Prostate gland (tissue), 2 donors: ENCODE measurements at regions not wholly inside any gene's neighbourhood (a gene's known extent, or its start where the extent isn't known, plus 50 kb on each side); places are given as distances from the start of the nearest gene placed in this dataset.
"Not testable (repeated sequence)": the region's sequence is repeated elsewhere in the genome, so short reads cannot be mapped to it uniquely, and the experiment has no call there.

Source experiments
- DNase-seq: peaks from one replicate; pipeline ENCODE4 v3.0.0-alpha.2; 2019; ENCODE audit warnings: low spot score
- H3K27ac ChIP-seq, 2 donors: fragments of 200-600 bp; sonication (generic); 2 replicates each; pipeline ENCODE4 v1.5.1; 2017 to 2019
- H3K27me3 ChIP-seq: fragments of 200-600 bp; sonication (generic); replicated peaks from 2 replicates; pipeline ENCODE4 v1.5.1; 2019; ENCODE audit not compliant: insufficient read depth
- H3K36me3 ChIP-seq, 2 donors: fragments of 200-600 bp; sonication (generic); 1 replicate in 1 of 2; 2 replicates in 1 of 2; pipeline versions ENCODE4 v1.5.1 to v1.8.1; 2017 to 2019
- H3K4me1 ChIP-seq: fragments of 200-600 bp; sonication (generic); replicated peaks from 2 replicates; pipeline ENCODE4 v1.5.1; 2019
- H3K4me3 ChIP-seq, 2 donors: fragments of 200-600 bp; sonication (generic); 2 replicates each; pipeline ENCODE4 v1.5.1; 2017 to 2019
- H3K9me3 ChIP-seq: fragments of 200-600 bp; sonication (generic); 2 replicates; pipeline ENCODE4 v1.5.1; 2017
- CTCF ChIP-seq, 4 experiments: fragments of 200-600 bp in 2 of 4; fragments of 450-650 bp in 2 of 4; sonication (generic) in 2 of 4; IDR thresholded peaks; 1 replicate in 3 of 4; 2 replicates in 1 of 4; pipeline ENCODE4 v1.5.1; 2016 to 2019; ENCODE audit warnings: antibody characterized with exemption in 4 of 4, mild to moderate bottlenecking in 2 of 4, moderate library complexity in 2 of 4
- POLR2A ChIP-seq: fragments of 450-650 bp; IDR thresholded peaks from one replicate; pipeline ENCODE4 v1.6.1; 2016; ENCODE audit warnings: antibody characterized with exemption, mild to moderate bottlenecking
- POLR2AphosphoS5 ChIP-seq: sonication (generic); formaldehyde crosslinking; IDR thresholded peaks from one replicate; pipeline ENCODE4 v1.6.1; 2017; ENCODE audit warnings: antibody characterized with exemption
- WGBS: methylation state at CpG from one replicate; pipeline ENCODE4 v1.1.5; 2018; 5-methylcytosine and 5-hydroxymethylcytosine counted together
- intact Hi-C: fragments of 100-400 bp; cut with DNase I; formaldehyde crosslinking; loops from one replicate; pipeline ENCODE4 v1.14.2; 2022

GRCh38 chr6:14239097-14239496 lies 121.5 kb downstream of the CD83 start:
- intact Hi-C loops: no loop called here
- H3K27ac ChIP-seq: no peak overlapping the region
- H3K9me3 ChIP-seq: no peaks in the 10 kb centered on the region
- WGBS: 99% methylated on average over 2 of the region's 2 CpGs
- no peaks in the 10 kb centered on the region for H3K27me3 ChIP-seq
- no peaks in the 10 kb centered on the region for H3K4me1 ChIP-seq
- H3K4me3 ChIP-seq: no peak overlapping the region
- no peaks in the 10 kb centered on the region for H3K36me3 ChIP-seq
- no peak for TF ChIP-seq CTCF (IDR thresholded peaks at IDR 0.05)
- no peak for TF ChIP-seq POLR2A
- no peak for TF ChIP-seq POLR2AphosphoS5
- DNase-seq: no peak

GRCh38 chr6:14240411-14241166 lies 123.0 kb downstream of the CD83 start:
- intact Hi-C loops: no loop called here
- no peak for DNase-seq
- WGBS: 71% methylated on average over 5 of the region's 5 CpGs
- no peaks in the 10 kb centered on the region for H3K36me3 ChIP-seq
- H3K4me1 ChIP-seq: no peaks in the 10 kb centered on the region
- no peak for TF ChIP-seq POLR2AphosphoS5
- no peak for TF ChIP-seq POLR2A
- TF ChIP-seq CTCF (IDR thresholded peaks at IDR 0.05): no peak
- H3K27me3 ChIP-seq: no peaks in the 10 kb centered on the region
- H3K4me3 ChIP-seq: no peak overlapping the region
- no peak overlapping the region for H3K27ac ChIP-seq
- H3K9me3 ChIP-seq: no peaks in the 10 kb centered on the region

DNA sequence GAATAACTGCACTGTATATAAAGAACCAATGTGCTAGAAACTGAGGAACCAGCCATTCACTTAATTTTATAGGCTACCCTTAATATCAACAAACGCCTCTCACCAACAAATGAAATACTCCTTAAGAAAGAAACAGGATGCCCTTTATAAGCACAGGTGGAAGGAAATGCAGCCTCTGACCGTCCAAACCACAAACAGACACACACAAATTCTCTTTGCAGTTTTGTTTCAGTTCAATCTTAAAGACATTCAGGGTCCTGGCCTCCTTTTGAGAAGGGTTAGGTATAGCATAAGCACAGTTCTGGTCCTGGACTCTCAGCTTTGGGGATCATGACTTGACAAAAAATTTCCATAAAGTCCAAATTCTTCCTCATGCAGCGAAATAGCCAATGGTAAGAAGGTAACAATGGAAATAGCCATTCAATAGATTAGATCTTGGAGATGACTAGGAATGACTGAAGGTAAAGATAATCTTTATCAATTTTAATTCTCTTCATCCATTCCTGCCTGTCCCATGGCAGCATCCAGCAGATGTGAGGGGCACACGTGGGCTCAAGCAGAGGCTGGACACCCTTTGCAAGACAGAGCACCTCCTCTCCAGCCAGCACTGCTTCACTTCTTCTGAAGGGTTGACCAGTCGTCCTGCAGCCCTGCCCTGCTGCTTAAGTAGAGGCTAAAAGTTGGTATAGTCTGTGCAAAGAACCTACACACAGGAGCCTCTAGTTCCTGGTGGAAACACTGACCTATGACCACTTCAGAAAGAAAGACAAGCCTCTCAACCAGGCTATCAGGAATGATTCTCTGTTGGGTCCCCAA lies 123.9 kb downstream of the CD83 start:
- TF ChIP-seq POLR2AphosphoS5: no peak
- TF ChIP-seq POLR2A: no peak
- TF ChIP-seq CTCF (IDR thresholded peaks at IDR 0.05): no peak
- Histone ChIP-seq H3K9me3 (no peaks in the 10 kb centered on the region), H3K4me1 (no peaks in the 10 kb centered on the region), H3K4me3 (no peak overlapping the region), H3K27ac (no peak overlapping the region), H3K36me3 (no peaks in the 10 kb centered on the region), H3K27me3 (no peaks in the 10 kb centered on the region)
- no peak for DNase-seq
- intact Hi-C loops: no loop called here
- 71% methylated on average over 5 of the region's 5 CpGs for WGBS

- H3K9me3 ChIP-seq, DNase-seq, H3K27ac ChIP-seq, H3K4me1 ChIP-seq, H3K36me3 ChIP-seq, intact Hi-C loops, H3K4me3 ChIP-seq, H3K27me3 ChIP-seq: not testable (repeated sequence)
- 88% methylated on average over 2 of the region's 2 CpGs for WGBS
Observed at GRCh38 chr6:14242912-14243311, 125.3 kb downstream of the CD83 start.

DNA sequence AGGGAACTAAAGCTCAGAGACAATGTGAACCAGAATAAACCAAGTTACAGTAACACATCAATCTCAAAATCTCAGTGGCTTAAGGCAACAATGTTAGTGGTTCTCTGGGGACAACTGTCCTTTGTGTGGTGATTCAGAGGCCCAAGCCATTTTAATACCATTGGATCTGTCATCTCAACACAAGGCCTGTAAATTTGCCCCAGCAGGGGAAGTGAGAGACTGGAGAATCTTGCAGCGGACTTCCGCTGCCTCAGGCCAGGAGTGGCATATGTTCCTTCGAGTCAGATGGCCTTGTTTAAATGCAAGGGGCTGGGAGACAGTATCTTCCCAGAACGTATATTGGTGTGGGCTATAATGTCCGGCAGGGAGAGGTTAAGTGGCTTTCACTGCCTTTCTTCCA lies 126.0 kb downstream of the CD83 start:
- no peak overlapping the region for H3K4me3 ChIP-seq
- no peak for DNase-seq
- intact Hi-C loops: no loop called here

More for the DNA sequence above, 126.0 kb downstream of the CD83 start:
- H3K9me3 ChIP-seq: no peaks in the 10 kb centered on the region
- no peaks in the 10 kb centered on the region for H3K4me1 ChIP-seq
- H3K36me3 ChIP-seq: no peaks in the 10 kb centered on the region
- TF ChIP-seq POLR2AphosphoS5 (no peak), CTCF (IDR thresholded peaks at IDR 0.05) (no peak), POLR2A (no peak)
- H3K27me3 ChIP-seq: no peaks in the 10 kb centered on the region
- 93% methylated on average over 5 of the region's 5 CpGs for WGBS
- H3K27ac ChIP-seq: no peak overlapping the region
